Endothelial cell of umbilical vein (primary cell): ENCODE measurements at regions not wholly inside any gene's neighbourhood (a gene's known extent, or its start where the extent isn't known, plus 50 kb on each side); places are given as distances from the start of the nearest gene placed in this dataset.

Experiments
- BruUV-seq: library from RNA; stranded (reverse); fragments of 400-500 nt; replicated peaks from 2 replicates; lab custom pipeline; 2021; lab: Mats Ljungman, UMichigan
- CTCF ChIA-PET: fragments of 300-600, 350-600 bp; sonication (Branson Sonifier 250); formaldehyde crosslinking; loops from one replicate; lab custom pipeline; 2021; ENCODE audit warnings: antibody characterized with exemption, inconsistent platforms; lab: Charles Lee
- POLR2A ChIA-PET: fragments of 300-600, 350-600 bp; sonication (Branson Sonifier 250); formaldehyde crosslinking; loops from one replicate; lab custom pipeline; 2021; ENCODE audit warnings: antibody characterized with exemption, inconsistent platforms; lab: Charles Lee
- DNase-seq: peaks from one replicate; pipeline ENCODE4 v3.0.0-alpha.2; 2011; ENCODE audit warnings: low read depth, low spot score
- FAIRE-seq: peaks from 2 replicates; lab custom pipeline; 2011; peaks lifted over from hg19 to GRCh38; lab: Jason Lieb, UNC
- H2AFZ ChIP-seq: 2 replicates; pipeline ENCODE4 v1.6.0; 2012; ENCODE audit warnings: low read depth, low read length, control low read depth, inconsistent platforms
- H3K27ac ChIP-seq: 2 replicates; pipeline ENCODE4 v1.5.1; 2011; ENCODE audit warnings: low read depth, mild to moderate bottlenecking, control low read depth, low read length, moderate library complexity; ENCODE audit not compliant: insufficient read depth
- H3K27me3 ChIP-seq, 2 experiments: 2 replicates each; pipeline versions ENCODE4 v1.6.0 to v1.6.1; 2011; ENCODE audit warnings: low read length in 2 of 2, mixed read lengths in 1 of 2; ENCODE audit not compliant: control insufficient read depth in 2 of 2, insufficient read depth in 2 of 2
- H3K36me3 ChIP-seq, 2 experiments: 2 replicates in 1 of 2; 3 replicates in 1 of 2; pipeline ENCODE4 v1.5.1; 2011; ENCODE audit warnings: low read length in 2 of 2, mild to moderate bottlenecking in 1 of 2, moderate library complexity in 1 of 2; ENCODE audit not compliant: control insufficient read depth in 2 of 2, insufficient read depth in 2 of 2; ENCODE audit errors: extremely low read depth in 1 of 2
- H3K4me1 ChIP-seq: 3 replicates; pipeline ENCODE4 v1.5.1; 2011; ENCODE audit warnings: mild to moderate bottlenecking, low read length; ENCODE audit not compliant: control insufficient read depth, insufficient read depth; ENCODE audit errors: extremely low read depth
- H3K4me2 ChIP-seq: 2 replicates; pipeline ENCODE4 v1.6.1; 2011; ENCODE audit warnings: low read length, control low read depth, mixed read lengths; ENCODE audit not compliant: insufficient read depth
- H3K4me3 ChIP-seq, 3 experiments: fragments of 200-600 bp in 1 of 3; sonication (generic), shearing (Covaris generic) in 1 of 3; replicated peaks in 1 of 3; 2 replicates each; pipeline ENCODE4 v1.5.1; 2011 to 2016; ENCODE audit warnings: control low read depth in 3 of 3, low read length in 3 of 3, mild to moderate bottlenecking in 2 of 3, inconsistent platforms in 1 of 3, low read depth in 1 of 3, moderate library complexity in 1 of 3; ENCODE audit not compliant: insufficient read depth in 1 of 3
- H3K79me2 ChIP-seq: 2 replicates; pipeline ENCODE4 v1.6.0; 2012; ENCODE audit warnings: low read length, inconsistent platforms; ENCODE audit not compliant: control insufficient read depth, insufficient read depth
- H3K9ac ChIP-seq: replicated peaks from 2 replicates; pipeline ENCODE3; 2011; ENCODE audit warnings: low read length, control low read depth; ENCODE audit not compliant: insufficient read depth; ENCODE audit errors: extremely low read depth
- H3K9me1 ChIP-seq: replicated peaks from 3 replicates; pipeline ENCODE4 v1.6.0; 2011; ENCODE audit warnings: mild to moderate bottlenecking, low read length; ENCODE audit not compliant: control insufficient read depth, insufficient read depth; ENCODE audit errors: extremely low read depth
- H3K9me3 ChIP-seq: replicated peaks from 2 replicates; pipeline ENCODE4 v1.5.1; 2012; ENCODE audit warnings: low read length, inconsistent platforms; ENCODE audit not compliant: control insufficient read depth, insufficient read depth
- H4K20me1 ChIP-seq: replicated peaks from 2 replicates; pipeline ENCODE3; 2011; ENCODE audit warnings: mild to moderate bottlenecking, low read length; ENCODE audit not compliant: control insufficient read depth, insufficient read depth; ENCODE audit errors: extremely low read depth
- EZH2 ChIP-seq: IDR thresholded peaks from 2 replicates; pipeline ENCODE4 v1.6.1; 2012; ENCODE audit warnings: borderline replicate concordance, low read depth, mild to moderate bottlenecking, moderate library complexity, low read length, inconsistent platforms; ENCODE audit not compliant: severe bottlenecking
- FOS ChIP-seq: IDR thresholded peaks from 2 replicates; pipeline ENCODE4 v1.6.1; 2011; ENCODE audit warnings: mild to moderate bottlenecking, low read length, moderate library complexity, borderline replicate concordance; ENCODE audit not compliant: insufficient read depth
- GATA2 ChIP-seq: IDR thresholded peaks from 2 replicates; pipeline ENCODE4 v1.7.0; 2011; ENCODE audit warnings: low read depth, mild to moderate bottlenecking, moderate library complexity, mixed read lengths, low read length; ENCODE audit not compliant: insufficient read length, insufficient read depth
- JUN ChIP-seq: IDR thresholded peaks from 2 replicates; pipeline ENCODE4 v1.6.1; 2011; ENCODE audit warnings: borderline replicate concordance, low read depth; ENCODE audit not compliant: insufficient read length, insufficient read depth
- MYC ChIP-seq: IDR thresholded peaks from one replicate; pipeline ENCODE4 v1.6.1; 2011; ENCODE audit warnings: mild to moderate bottlenecking, low read depth, low read length
- POLR2A ChIP-seq: IDR thresholded peaks from 2 replicates; pipeline ENCODE4 v1.6.1; 2012; ENCODE audit warnings: low read depth, mild to moderate bottlenecking, control low read depth, low read length
- POLR2AphosphoS5 ChIP-seq: IDR thresholded peaks from 2 replicates; pipeline ENCODE4 v1.6.1; 2012; ENCODE audit warnings: low read depth, mild to moderate bottlenecking, control low read depth, low read length, moderate library complexity; ENCODE audit not compliant: insufficient read depth
- dilution Hi-C: fragments of 300-500 bp; cut with MboI; formaldehyde crosslinking; loops from one replicate; pipeline ENCODE4 v1.15.0; 2019; ENCODE audit warnings: low sequenced_read_pairs; ENCODE audit not compliant: extremely low pct_ligation_motif_present
- intact Hi-C: fragments of 100-400 bp; cut with micrococcal nuclease; formaldehyde crosslinking; loops from one replicate; pipeline ENCODE4 v1.10.0; 2022
- TF ChIP-seq, protein P1 (sequence below): IDR thresholded peaks from 2 replicates; pipeline ENCODE4 v1.6.1; 2011; ENCODE audit not compliant: insufficient read depth, insufficient read length
- TF ChIP-seq, protein P2 (sequence below), 2 donors: IDR thresholded peaks; 1 replicate in 1 of 2; 2 replicates in 1 of 2; pipeline ENCODE4 v1.5.1; 2011; ENCODE audit warnings: low read length in 2 of 2, mild to moderate bottlenecking in 2 of 2, moderate library complexity in 2 of 2, control low read depth in 1 of 2, inconsistent platforms in 1 of 2, low read depth in 1 of 2; ENCODE audit not compliant: insufficient read depth in 1 of 2; ENCODE audit errors: extremely low read depth in 1 of 2

DNA sequence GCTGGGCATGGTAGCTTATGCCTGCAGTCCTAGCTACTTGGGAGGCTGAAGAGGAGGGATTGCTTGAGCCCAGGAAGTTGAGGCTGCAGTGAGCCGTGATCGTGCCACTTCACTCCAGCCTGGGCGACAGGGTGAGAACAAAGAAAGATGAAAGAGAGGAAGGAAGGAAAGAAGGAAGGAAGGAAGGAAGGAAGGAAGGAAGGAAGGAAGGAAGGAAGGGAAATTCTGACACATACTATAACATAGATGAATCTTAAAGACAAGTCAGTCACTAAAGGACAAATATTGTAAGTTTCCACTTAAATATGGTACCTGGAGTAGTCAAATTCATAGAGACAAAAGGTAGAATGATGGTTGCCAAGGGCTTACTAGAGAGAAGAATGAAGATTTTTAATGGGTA, 108.0 kb upstream of the CACHD1 start:
- intact Hi-C loops, result no loop called here
- CTCF ChIA-PET, result no interaction called here

More for the DNA sequence above, 108.0 kb upstream of the CACHD1 start:
- Histone ChIP-seq H3K9me1 (no peaks in the 10 kb centered on the region), H4K20me1 (no peaks in the 10 kb centered on the region), H3K27me3 (peaks cover 2 to 3% of the 10 kb centered on the region in 2 experiments), H3K27ac (no peak overlapping the region), H3K4me3 (no peak overlapping the region), H3K9ac (no peak overlapping the region), H3K9me3 (no peaks in the 10 kb centered on the region), H3K4me2 (no peak overlapping the region), H3K79me2 (no peaks in the 10 kb centered on the region), H3K4me1 (no peaks in the 10 kb centered on the region), H3K36me3 (no peaks in the 10 kb centered on the region), H2AFZ (no peak overlapping the region)
- FAIRE-seq (no peak), DNase-seq (no peak)
- POLR2A ChIA-PET, result no interaction called here
- TF ChIP-seq, protein P1, sequence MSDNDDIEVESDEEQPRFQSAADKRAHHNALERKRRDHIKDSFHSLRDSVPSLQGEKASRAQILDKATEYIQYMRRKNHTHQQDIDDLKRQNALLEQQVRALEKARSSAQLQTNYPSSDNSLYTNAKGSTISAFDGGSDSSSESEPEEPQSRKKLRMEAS, result no peak
- no peak for TF ChIP-seq GATA2
- TF ChIP-seq MYC, result no peak
- TF ChIP-seq, protein P2, sequence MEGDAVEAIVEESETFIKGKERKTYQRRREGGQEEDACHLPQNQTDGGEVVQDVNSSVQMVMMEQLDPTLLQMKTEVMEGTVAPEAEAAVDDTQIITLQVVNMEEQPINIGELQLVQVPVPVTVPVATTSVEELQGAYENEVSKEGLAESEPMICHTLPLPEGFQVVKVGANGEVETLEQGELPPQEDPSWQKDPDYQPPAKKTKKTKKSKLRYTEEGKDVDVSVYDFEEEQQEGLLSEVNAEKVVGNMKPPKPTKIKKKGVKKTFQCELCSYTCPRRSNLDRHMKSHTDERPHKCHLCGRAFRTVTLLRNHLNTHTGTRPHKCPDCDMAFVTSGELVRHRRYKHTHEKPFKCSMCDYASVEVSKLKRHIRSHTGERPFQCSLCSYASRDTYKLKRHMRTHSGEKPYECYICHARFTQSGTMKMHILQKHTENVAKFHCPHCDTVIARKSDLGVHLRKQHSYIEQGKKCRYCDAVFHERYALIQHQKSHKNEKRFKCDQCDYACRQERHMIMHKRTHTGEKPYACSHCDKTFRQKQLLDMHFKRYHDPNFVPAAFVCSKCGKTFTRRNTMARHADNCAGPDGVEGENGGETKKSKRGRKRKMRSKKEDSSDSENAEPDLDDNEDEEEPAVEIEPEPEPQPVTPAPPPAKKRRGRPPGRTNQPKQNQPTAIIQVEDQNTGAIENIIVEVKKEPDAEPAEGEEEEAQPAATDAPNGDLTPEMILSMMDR (IDR thresholded peaks at IDR 0.05; ENCODE audit: extremely low read depth in 1 of 2, insufficient read depth in 1 of 2, low read depth in 1 of 2, low read length in 2 of 2), result no peak
- no peak for TF ChIP-seq JUN
- TF ChIP-seq EZH2, result no peak
- no peak for TF ChIP-seq FOS
- TF ChIP-seq POLR2A, result no peak
- TF ChIP-seq POLR2AphosphoS5, result no peak
- dilution Hi-C loops, result no loop called here
- no TSS peak for BruUV-seq
